HL-60/S4 treated with retinoic acid at 250 ng/mL for 4 days and 3 days (cell line): ENCODE measurements at regions not wholly inside any gene's neighbourhood (a gene's known extent, or its start where the extent isn't known, plus 50 kb on each side); places are given as distances from the start of the nearest gene placed in this dataset.

Experiments used
- in situ Hi-C: fragments of 300-500 bp; cut with MboI; formaldehyde crosslinking; loops from 2 replicates; pipeline ENCODE4 v1.7.0; 2022; ENCODE audit warnings: low sequenced_read_pairs

GRCh38 chr5:167241436-167242067, 1049.9 kb upstream of the WWC1 start:
- in situ Hi-C loops = no loop called here

- in situ Hi-C loops = no loop called here
Observed at GRCh38 chr5:167242701-167243100, 1048.7 kb upstream of the WWC1 start.

GRCh38 chr5:167243463-167243862, 1048.0 kb upstream of the WWC1 start:
- in situ Hi-C loops = no loop called here

- in situ Hi-C loops = no loop called here
Observed at GRCh38 chr5:167244583-167244982, 1046.9 kb upstream of the WWC1 start.

- in situ Hi-C loops = no loop called here
Observed at GRCh38 chr5:167245868-167246267, 1045.6 kb upstream of the WWC1 start.

- in situ Hi-C loops = no loop called here
Observed at GRCh38 chr5:167247816-167248215, 1043.6 kb upstream of the WWC1 start.

GRCh38 chr5:167248257-167248656, 1043.2 kb upstream of the WWC1 start:
- in situ Hi-C loops = no loop called here

GRCh38 chr5:167250996-167251395, 1040.4 kb upstream of the WWC1 start:
- in situ Hi-C loops = no loop called here

GRCh38 chr5:167254132-167254531, 1037.3 kb upstream of the WWC1 start:
- in situ Hi-C loops = no loop called here

- in situ Hi-C loops = no loop called here
Observed at GRCh38 chr5:167255926-167256325, 1035.5 kb upstream of the WWC1 start.

- in situ Hi-C loops = no loop called here
Observed at GRCh38 chr5:167259806-167260205, 1031.6 kb upstream of the WWC1 start.

GRCh38 chr5:167261309-167262100, 1029.9 kb upstream of the WWC1 start:
- in situ Hi-C loops = no loop called here

GRCh38 chr5:167263185-167263584, 1028.3 kb upstream of the WWC1 start:
- in situ Hi-C loops = no loop called here

- in situ Hi-C loops = no loop called here
Observed at GRCh38 chr5:167264348-167264747, 1027.1 kb upstream of the WWC1 start.

- in situ Hi-C loops = no loop called here
Observed at GRCh38 chr5:167268337-167268736, 1023.1 kb upstream of the WWC1 start.

GRCh38 chr5:167269146-167269545, 1022.3 kb upstream of the WWC1 start:
- in situ Hi-C loops = no loop called here

- in situ Hi-C loops = no loop called here
Observed at GRCh38 chr5:167271081-167271480, 1020.4 kb upstream of the WWC1 start.

- in situ Hi-C loops = no loop called here
Observed at GRCh38 chr5:167271511-167271910, 1019.9 kb upstream of the WWC1 start.

GRCh38 chr5:167280111-167280510, 1011.3 kb upstream of the WWC1 start:
- in situ Hi-C loops = no loop called here

GRCh38 chr5:167281925-167282324, 1009.5 kb upstream of the WWC1 start:
- in situ Hi-C loops = no loop called here

- in situ Hi-C loops = no loop called here
Observed at GRCh38 chr5:167283691-167284090, 1007.8 kb upstream of the WWC1 start.

- in situ Hi-C loops = no loop called here
Observed at GRCh38 chr5:167284222-167284890, 1007.1 kb upstream of the WWC1 start.
